ENCODE measurements at regions not wholly inside any gene's neighbourhood (a gene's known extent, or its start where the extent isn't known, plus 50 kb on each side); places are given as distances from the start of the nearest gene placed in this dataset.

DNA sequence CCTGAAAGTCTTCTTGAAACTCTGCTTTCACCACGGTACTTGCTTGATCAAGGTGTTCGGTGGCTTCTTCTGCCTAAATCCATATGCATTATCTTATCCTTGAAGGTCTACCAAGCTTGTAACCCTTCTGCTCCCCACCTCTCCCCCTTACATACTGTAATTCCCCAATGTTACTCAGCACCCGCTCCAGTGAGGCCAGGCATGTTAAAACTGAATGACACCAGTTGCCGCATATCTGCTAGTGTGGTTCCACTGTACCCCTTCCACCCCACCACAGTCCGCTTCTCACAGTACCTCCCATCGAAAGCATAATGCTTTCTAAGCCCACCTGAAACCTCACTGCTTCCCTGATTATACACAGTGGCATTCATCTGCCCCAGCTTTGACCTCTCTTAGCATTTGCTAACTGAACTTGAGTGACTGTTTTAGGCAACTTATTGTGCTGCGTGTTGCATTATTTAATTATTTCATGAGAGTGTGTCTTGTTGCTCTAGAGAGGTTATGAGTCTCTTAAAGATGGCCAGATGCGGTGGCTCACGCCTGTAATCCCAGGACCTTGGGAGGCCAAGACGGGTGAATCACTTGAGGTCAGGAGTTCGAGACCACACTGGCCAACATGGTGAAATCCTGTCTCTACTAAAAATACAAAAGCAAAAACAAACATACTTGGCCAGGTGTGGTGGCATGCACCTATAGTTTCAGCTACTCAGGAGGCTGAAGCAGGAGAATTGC is 87.6 kb upstream of the MBNL2 start:
- no peak overlapping the region for H3K27ac ChIP-seq (ENCODE audit: low read depth, low read length, poor library complexity, severe bottlenecking)
- H3K9me2 ChIP-seq (ENCODE audit: low read depth, low read length): no peaks in the 10 kb centered on the region
- H2AFZ ChIP-seq (ENCODE audit: low read length): no peak overlapping the region
- H3K4me2 ChIP-seq (ENCODE audit: low read length): no peak overlapping the region
- H3K4me3 ChIP-seq (ENCODE audit: low read depth, low read length, poor library complexity, severe bottlenecking): no peak overlapping the region
- H3K9ac ChIP-seq (ENCODE audit: low read length): no peak overlapping the region
- H3F3A ChIP-seq (ENCODE audit: insufficient read depth, low read length): no peaks in the 10 kb centered on the region
- H3K36me3 ChIP-seq (ENCODE audit: insufficient read depth, low read length): no peaks in the 10 kb centered on the region
- H3K79me2 ChIP-seq (ENCODE audit: insufficient read depth, low read length): no peaks in the 10 kb centered on the region
- no peak for TF ChIP-seq EZH2 (IDR thresholded peaks at IDR 0.05; ENCODE audit: borderline replicate concordance, low read length)
- TF ChIP-seq, protein P1, sequence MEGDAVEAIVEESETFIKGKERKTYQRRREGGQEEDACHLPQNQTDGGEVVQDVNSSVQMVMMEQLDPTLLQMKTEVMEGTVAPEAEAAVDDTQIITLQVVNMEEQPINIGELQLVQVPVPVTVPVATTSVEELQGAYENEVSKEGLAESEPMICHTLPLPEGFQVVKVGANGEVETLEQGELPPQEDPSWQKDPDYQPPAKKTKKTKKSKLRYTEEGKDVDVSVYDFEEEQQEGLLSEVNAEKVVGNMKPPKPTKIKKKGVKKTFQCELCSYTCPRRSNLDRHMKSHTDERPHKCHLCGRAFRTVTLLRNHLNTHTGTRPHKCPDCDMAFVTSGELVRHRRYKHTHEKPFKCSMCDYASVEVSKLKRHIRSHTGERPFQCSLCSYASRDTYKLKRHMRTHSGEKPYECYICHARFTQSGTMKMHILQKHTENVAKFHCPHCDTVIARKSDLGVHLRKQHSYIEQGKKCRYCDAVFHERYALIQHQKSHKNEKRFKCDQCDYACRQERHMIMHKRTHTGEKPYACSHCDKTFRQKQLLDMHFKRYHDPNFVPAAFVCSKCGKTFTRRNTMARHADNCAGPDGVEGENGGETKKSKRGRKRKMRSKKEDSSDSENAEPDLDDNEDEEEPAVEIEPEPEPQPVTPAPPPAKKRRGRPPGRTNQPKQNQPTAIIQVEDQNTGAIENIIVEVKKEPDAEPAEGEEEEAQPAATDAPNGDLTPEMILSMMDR (IDR thresholded peaks at IDR 0.05; ENCODE audit: low read length): no peak
- H3K27me3 ChIP-seq (ENCODE audit: insufficient read depth, low read length): no peaks in the 10 kb centered on the region
- H3K9me3 ChIP-seq (ENCODE audit: low read length): no peaks in the 10 kb centered on the region
- H4K20me1 ChIP-seq (ENCODE audit: insufficient read depth, low read length): no peaks in the 10 kb centered on the region
- H3K4me1 ChIP-seq (ENCODE audit: insufficient read depth, low read length, severe bottlenecking): no peaks in the 10 kb centered on the region

DNA sequence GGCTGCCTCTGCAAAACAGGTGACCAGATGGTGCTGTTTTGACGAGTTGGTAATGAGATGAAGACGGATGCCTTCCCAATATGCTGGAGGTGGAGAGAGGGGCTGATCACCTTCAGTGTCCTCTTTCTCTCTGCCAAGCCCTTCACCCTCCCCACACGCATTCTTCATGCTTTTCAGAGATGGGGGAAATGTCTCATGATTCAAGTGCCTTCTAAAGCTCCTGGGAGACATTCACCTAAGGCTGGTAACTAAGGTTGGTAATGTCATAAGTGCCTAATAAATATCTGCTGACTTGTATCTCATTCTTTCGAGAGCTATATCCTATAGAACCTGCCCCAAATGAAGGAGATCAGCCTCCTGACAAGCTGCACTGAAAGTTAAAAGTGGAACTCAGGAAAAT is 86.2 kb upstream of the MBNL2 start:
- Histone ChIP-seq H3K36me3 (ENCODE audit: insufficient read depth, low read length) (no peaks in the 10 kb centered on the region), H3K9me2 (ENCODE audit: low read depth, low read length) (no peaks in the 10 kb centered on the region), H3K27me3 (ENCODE audit: insufficient read depth, low read length) (no peaks in the 10 kb centered on the region), H3K9ac (ENCODE audit: low read length) (no peak overlapping the region), H3K27ac (ENCODE audit: low read depth, low read length, poor library complexity, severe bottlenecking) (no peak overlapping the region), H3K4me2 (ENCODE audit: low read length) (no peak overlapping the region), H3K79me2 (ENCODE audit: insufficient read depth, low read length) (no peaks in the 10 kb centered on the region), H3K9me3 (ENCODE audit: low read length) (no peaks in the 10 kb centered on the region), H2AFZ (ENCODE audit: low read length) (no peak overlapping the region), H3K4me3 (ENCODE audit: low read depth, low read length, poor library complexity, severe bottlenecking) (no peak overlapping the region), H3F3A (ENCODE audit: insufficient read depth, low read length) (no peaks in the 10 kb centered on the region), H4K20me1 (ENCODE audit: insufficient read depth, low read length) (no peaks in the 10 kb centered on the region), H3K4me1 (ENCODE audit: insufficient read depth, low read length, severe bottlenecking) (no peaks in the 10 kb centered on the region)
- TF ChIP-seq EZH2 (IDR thresholded peaks at IDR 0.05; ENCODE audit: borderline replicate concordance, low read length): no peak
- TF ChIP-seq, protein P1 (IDR thresholded peaks at IDR 0.05; ENCODE audit: low read length): no peak

DNA sequence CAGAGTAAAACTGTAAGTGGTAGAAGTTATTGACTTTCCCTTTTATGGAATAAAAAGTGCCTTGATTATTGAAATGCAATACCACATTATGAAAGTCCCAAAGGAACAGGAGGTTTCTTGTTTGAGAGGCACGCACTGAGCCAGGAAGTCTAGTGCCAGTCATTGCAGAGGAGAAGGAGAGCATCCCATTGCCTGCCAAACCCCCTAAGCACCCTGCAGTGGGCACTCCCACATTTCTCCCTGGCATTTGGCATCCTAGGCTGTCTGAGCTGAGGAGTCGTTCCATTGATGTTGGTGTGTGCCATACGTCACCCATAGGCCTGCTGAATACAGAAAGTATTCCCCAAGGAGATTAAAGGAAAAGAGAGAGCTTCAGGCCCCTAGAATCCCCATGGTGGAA is 85.7 kb upstream of the MBNL2 start:
- no peaks in the 10 kb centered on the region for H4K20me1 ChIP-seq (ENCODE audit: insufficient read depth, low read length)
- H2AFZ ChIP-seq (ENCODE audit: low read length): no peak overlapping the region
- no peak overlapping the region for H3K27ac ChIP-seq (ENCODE audit: low read depth, low read length, poor library complexity, severe bottlenecking)
- H3K27me3 ChIP-seq (ENCODE audit: insufficient read depth, low read length): no peaks in the 10 kb centered on the region
- H3K4me2 ChIP-seq (ENCODE audit: low read length): no peak overlapping the region
- no peak for TF ChIP-seq EZH2 (IDR thresholded peaks at IDR 0.05; ENCODE audit: borderline replicate concordance, low read length)
- TF ChIP-seq, protein P1 (IDR thresholded peaks at IDR 0.05; ENCODE audit: low read length): no peak
- H3K9me3 ChIP-seq (ENCODE audit: low read length): no peaks in the 10 kb centered on the region
- no peak overlapping the region for H3K9ac ChIP-seq (ENCODE audit: low read length)
- no peaks in the 10 kb centered on the region for H3K36me3 ChIP-seq (ENCODE audit: insufficient read depth, low read length)
- H3K4me1 ChIP-seq (ENCODE audit: insufficient read depth, low read length, severe bottlenecking): no peaks in the 10 kb centered on the region
- H3K9me2 ChIP-seq (ENCODE audit: low read depth, low read length): no peaks in the 10 kb centered on the region
- H3F3A ChIP-seq (ENCODE audit: insufficient read depth, low read length): no peaks in the 10 kb centered on the region
- H3K79me2 ChIP-seq (ENCODE audit: insufficient read depth, low read length): no peaks in the 10 kb centered on the region
- no peak overlapping the region for H3K4me3 ChIP-seq (ENCODE audit: low read depth, low read length, poor library complexity, severe bottlenecking)
